Urinary bladder (tissue), 3 donors: ENCODE measurements at regions not wholly inside any gene's neighbourhood (a gene's known extent, or its start where the extent isn't known, plus 50 kb on each side); places are given as distances from the start of the nearest gene placed in this dataset.

Experiments
- DNase-seq: peaks from one replicate; pipeline ENCODE4 v3.0.0-alpha.2; 2015; ENCODE audit errors: extremely low spot score
- H3K27ac ChIP-seq: one replicate; pipeline ENCODE4 v1.5.1; 2013; ENCODE audit warnings: low read depth, mild to moderate bottlenecking, moderate library complexity
- H3K36me3 ChIP-seq: one replicate; pipeline ENCODE4 v1.6.1; 2013; ENCODE audit warnings: mild to moderate bottlenecking, moderate library complexity; ENCODE audit not compliant: insufficient read depth
- H3K4me1 ChIP-seq: one replicate; pipeline ENCODE4 v1.6.1; 2013; ENCODE audit warnings: mild to moderate bottlenecking, moderate library complexity; ENCODE audit not compliant: insufficient read depth
- H3K4me3 ChIP-seq: one replicate; pipeline ENCODE4 v1.5.1; 2013; ENCODE audit warnings: low read depth, low read length
- WGBS: extraction: QIAGEN DNeasy Blood & Tissue Kit; methylation state at CpG from one replicate; pipeline ENCODE4 v1.1.7; 2013; 5-methylcytosine and 5-hydroxymethylcytosine counted together
- donor health status: healthy with polysubstance abuse.
- donor health status: healthy.

- H3K4me3 ChIP-seq, result no peak overlapping the region
- no peak overlapping the region for H3K27ac ChIP-seq
- H3K4me1 ChIP-seq, result no peaks in the 10 kb centered on the region
- no peaks in the 10 kb centered on the region for H3K36me3 ChIP-seq
- no peak for DNase-seq
- 99% methylated on average over 1 of the region's 1 CpG for WGBS
Observed at GRCh38 chr7:47198159-47198558, 383.8 kb downstream of the TNS3 start.

- no peak for DNase-seq
- no peaks in the 10 kb centered on the region for H3K4me1 ChIP-seq
- 53% methylated on average over 2 of the region's 2 CpGs for WGBS
- no peak overlapping the region for H3K4me3 ChIP-seq
- H3K27ac ChIP-seq, result no peak overlapping the region
- H3K36me3 ChIP-seq, result no peaks in the 10 kb centered on the region
Observed at GRCh38 chr7:47197486-47197885, 384.4 kb downstream of the TNS3 start.

- 88% methylated on average over 3 of the region's 3 CpGs for WGBS
- Histone ChIP-seq H3K36me3 (no peaks in the 10 kb centered on the region), H3K4me3 (no peak overlapping the region), H3K4me1 (no peaks in the 10 kb centered on the region), H3K27ac (no peak overlapping the region)
- no peak for DNase-seq
Observed at GRCh38 chr7:47196737-47197136, 385.2 kb downstream of the TNS3 start.

- 90% methylated on average over 3 of the region's 3 CpGs for WGBS
- Histone ChIP-seq H3K4me1 (no peaks in the 10 kb centered on the region), H3K27ac (no peak overlapping the region), H3K4me3 (no peak overlapping the region), H3K36me3 (no peaks in the 10 kb centered on the region)
- DNase-seq, result no peak
Observed at GRCh38 chr7:47196106-47196645, 385.7 kb downstream of the TNS3 start.

GRCh38 chr7:47195641-47196040 is 386.3 kb downstream of the TNS3 start:
- Histone ChIP-seq H3K27ac (no peak overlapping the region), H3K4me1 (no peaks in the 10 kb centered on the region), H3K36me3 (no peaks in the 10 kb centered on the region), H3K4me3 (no peak overlapping the region)
- 82% methylated on average over 6 of the region's 6 CpGs for WGBS
- no peak for DNase-seq

- no peaks in the 10 kb centered on the region for H3K36me3 ChIP-seq
- no peak for DNase-seq
- no peaks in the 10 kb centered on the region for H3K4me1 ChIP-seq
- no peak overlapping the region for H3K27ac ChIP-seq
- whole genome bisulfite sequencing, result 91% methylated on average over 7 of the region's 7 CpGs
- no peak overlapping the region for H3K4me3 ChIP-seq
Observed at GRCh38 chr7:47194516-47195057, 387.3 kb downstream of the TNS3 start.

- H3K4me3 ChIP-seq, result no peak overlapping the region
- WGBS, result 84% methylated on average over 4 of the region's 4 CpGs
- H3K36me3 ChIP-seq, result no peaks in the 10 kb centered on the region
- DNase-seq, result no peak
- peaks cover under 1% of the 10 kb centered on the region for H3K4me1 ChIP-seq
- H3K27ac ChIP-seq, result no peak overlapping the region
Observed at GRCh38 chr7:47192978-47193377, 388.9 kb downstream of the TNS3 start.

GRCh38 chr7:47191876-47192291 is 390.0 kb downstream of the TNS3 start:
- peaks cover 2% of the 10 kb centered on the region for H3K4me1 ChIP-seq
- no peak for DNase-seq
- H3K4me3 ChIP-seq, result no peak overlapping the region
- no peaks in the 10 kb centered on the region for H3K36me3 ChIP-seq
- WGBS, result 90% methylated on average over 9 of the region's 9 CpGs
- H3K27ac ChIP-seq, result no peak overlapping the region

GRCh38 chr7:47191316-47191715 is 390.6 kb downstream of the TNS3 start:
- H3K27ac ChIP-seq, result no peak overlapping the region
- DNase-seq, result no peak
- 94% methylated on average over 2 of the region's 2 CpGs for WGBS

GRCh38 chr7:47190462-47190861 is 391.4 kb downstream of the TNS3 start:
- WGBS, result 88% methylated on average over 4 of the region's 4 CpGs
- no peak for DNase-seq
- Histone ChIP-seq H3K4me3 (no peak overlapping the region), H3K36me3 (no peaks in the 10 kb centered on the region), H3K4me1 (peaks cover 2% of the 10 kb centered on the region), H3K27ac (no peak overlapping the region)

More at GRCh38 chr7:47191316-47191715, 390.6 kb downstream of the TNS3 start:
- H3K4me3 ChIP-seq, result no peak overlapping the region
- no peaks in the 10 kb centered on the region for H3K36me3 ChIP-seq
- H3K4me1 ChIP-seq, result peaks cover 2% of the 10 kb centered on the region

GRCh38 chr7:47188653-47189315 is 393.1 kb downstream of the TNS3 start:
- no peak for DNase-seq
- Histone ChIP-seq H3K4me1 (peaks cover 2% of the 10 kb centered on the region), H3K36me3 (no peaks in the 10 kb centered on the region)

GRCh38 chr7:47188136-47188535 is 393.8 kb downstream of the TNS3 start:
- 52% methylated on average over 3 of the region's 3 CpGs for WGBS
- no peak for DNase-seq
- H3K4me1 ChIP-seq, result peaks cover 2% of the 10 kb centered on the region
- no peaks in the 10 kb centered on the region for H3K36me3 ChIP-seq
- H3K27ac ChIP-seq, result no peak overlapping the region
- H3K4me3 ChIP-seq, result no peak overlapping the region

More at GRCh38 chr7:47188653-47189315, 393.1 kb downstream of the TNS3 start:
- H3K4me3 ChIP-seq, result no peak overlapping the region
- 71% methylated on average over 2 of the region's 2 CpGs for WGBS
- H3K27ac ChIP-seq, result no peak overlapping the region

- Histone ChIP-seq H3K36me3 (no peaks in the 10 kb centered on the region), H3K4me1 (peaks cover 2% of the 10 kb centered on the region), H3K4me3 (no peak overlapping the region), H3K27ac (no peak overlapping the region)
- 89% methylated on average over 5 of the region's 5 CpGs for WGBS
- DNase-seq, result no peak
Observed at GRCh38 chr7:47186316-47186715, 395.6 kb downstream of the TNS3 start.

GRCh38 chr7:47185839-47186238 is 396.1 kb downstream of the TNS3 start:
- Histone ChIP-seq H3K4me3 (no peak overlapping the region), H3K4me1 (peaks cover 2% of the 10 kb centered on the region), H3K27ac (no peak overlapping the region), H3K36me3 (no peaks in the 10 kb centered on the region)
- DNase-seq, result no peak
- 93% methylated on average over 7 of the region's 7 CpGs for WGBS
